ENCODE measurements at regions not wholly inside any gene's neighbourhood (a gene's known extent, or its start where the extent isn't known, plus 50 kb on each side); places are given as distances from the start of the nearest gene placed in this dataset.

DNA sequence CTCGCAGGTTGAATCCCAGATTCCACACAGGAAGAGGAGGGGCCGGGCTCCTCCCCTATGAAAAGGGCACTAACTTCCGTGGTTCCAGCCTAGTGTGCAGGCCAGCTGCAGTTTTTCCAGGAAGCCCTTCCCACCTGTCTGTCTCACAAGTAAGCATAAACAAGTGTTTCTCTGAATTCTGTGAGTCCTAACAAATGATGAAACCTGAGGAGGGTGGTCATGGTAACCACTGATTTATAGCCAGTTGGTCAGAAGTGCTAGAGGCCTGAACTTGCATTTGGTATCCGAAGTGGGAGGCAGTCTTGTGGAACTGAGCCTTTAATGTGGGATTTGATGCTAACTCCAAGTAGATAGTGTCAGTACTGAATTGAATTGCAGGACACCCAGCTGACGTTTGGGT, 54.7 kb upstream of the STEAP4 start:
- TF ChIP-seq, protein P1, sequence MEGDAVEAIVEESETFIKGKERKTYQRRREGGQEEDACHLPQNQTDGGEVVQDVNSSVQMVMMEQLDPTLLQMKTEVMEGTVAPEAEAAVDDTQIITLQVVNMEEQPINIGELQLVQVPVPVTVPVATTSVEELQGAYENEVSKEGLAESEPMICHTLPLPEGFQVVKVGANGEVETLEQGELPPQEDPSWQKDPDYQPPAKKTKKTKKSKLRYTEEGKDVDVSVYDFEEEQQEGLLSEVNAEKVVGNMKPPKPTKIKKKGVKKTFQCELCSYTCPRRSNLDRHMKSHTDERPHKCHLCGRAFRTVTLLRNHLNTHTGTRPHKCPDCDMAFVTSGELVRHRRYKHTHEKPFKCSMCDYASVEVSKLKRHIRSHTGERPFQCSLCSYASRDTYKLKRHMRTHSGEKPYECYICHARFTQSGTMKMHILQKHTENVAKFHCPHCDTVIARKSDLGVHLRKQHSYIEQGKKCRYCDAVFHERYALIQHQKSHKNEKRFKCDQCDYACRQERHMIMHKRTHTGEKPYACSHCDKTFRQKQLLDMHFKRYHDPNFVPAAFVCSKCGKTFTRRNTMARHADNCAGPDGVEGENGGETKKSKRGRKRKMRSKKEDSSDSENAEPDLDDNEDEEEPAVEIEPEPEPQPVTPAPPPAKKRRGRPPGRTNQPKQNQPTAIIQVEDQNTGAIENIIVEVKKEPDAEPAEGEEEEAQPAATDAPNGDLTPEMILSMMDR (IDR thresholded peaks at IDR 0.05), result no peak
- TF ChIP-seq POLR2A (IDR thresholded peaks at IDR 0.05), result no peak

Data from esophagus squamous epithelium (tissue), 4 donors.